ENCODE measurements at regions not wholly inside any gene's neighbourhood (a gene's known extent, or its start where the extent isn't known, plus 50 kb on each side); places are given as distances from the start of the nearest gene placed in this dataset.

DNA sequence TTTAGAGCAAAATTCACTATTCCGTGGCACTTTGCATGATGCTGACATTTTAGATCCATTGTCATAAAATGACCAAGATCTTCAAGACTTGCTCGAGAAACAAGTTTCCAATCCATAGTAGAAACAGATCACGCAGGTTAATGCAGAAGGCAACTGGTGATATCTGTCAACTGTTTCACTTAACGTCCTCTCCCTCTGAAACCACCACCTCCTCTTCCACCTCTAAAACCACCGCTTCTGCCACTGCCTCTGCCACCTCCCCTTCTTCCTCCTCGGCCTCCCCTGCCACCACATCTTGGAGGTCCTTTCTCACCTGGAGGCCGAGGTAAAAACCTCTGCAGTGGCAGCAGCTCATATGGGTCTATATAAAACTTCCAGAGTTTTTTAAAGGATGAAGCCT lies 84.6 kb upstream of the IRF2 start:
- Histone ChIP-seq H3K27ac (no peak overlapping the region), H3K36me3 (ENCODE audit: insufficient read depth in 1 of 2, low read depth in 1 of 2) (no peaks in the 10 kb centered on the region), H3K9me3 (no peaks in the 10 kb centered on the region), H3K4me3 (no peak overlapping the region), H3K27me3 (ENCODE audit: insufficient read depth in 3 of 3, low read length in 2 of 3) (no peaks in the 10 kb centered on the region), H3K4me1 (no peaks in the 10 kb centered on the region)
- ATAC-seq = no peak
- TF ChIP-seq, protein P1, sequence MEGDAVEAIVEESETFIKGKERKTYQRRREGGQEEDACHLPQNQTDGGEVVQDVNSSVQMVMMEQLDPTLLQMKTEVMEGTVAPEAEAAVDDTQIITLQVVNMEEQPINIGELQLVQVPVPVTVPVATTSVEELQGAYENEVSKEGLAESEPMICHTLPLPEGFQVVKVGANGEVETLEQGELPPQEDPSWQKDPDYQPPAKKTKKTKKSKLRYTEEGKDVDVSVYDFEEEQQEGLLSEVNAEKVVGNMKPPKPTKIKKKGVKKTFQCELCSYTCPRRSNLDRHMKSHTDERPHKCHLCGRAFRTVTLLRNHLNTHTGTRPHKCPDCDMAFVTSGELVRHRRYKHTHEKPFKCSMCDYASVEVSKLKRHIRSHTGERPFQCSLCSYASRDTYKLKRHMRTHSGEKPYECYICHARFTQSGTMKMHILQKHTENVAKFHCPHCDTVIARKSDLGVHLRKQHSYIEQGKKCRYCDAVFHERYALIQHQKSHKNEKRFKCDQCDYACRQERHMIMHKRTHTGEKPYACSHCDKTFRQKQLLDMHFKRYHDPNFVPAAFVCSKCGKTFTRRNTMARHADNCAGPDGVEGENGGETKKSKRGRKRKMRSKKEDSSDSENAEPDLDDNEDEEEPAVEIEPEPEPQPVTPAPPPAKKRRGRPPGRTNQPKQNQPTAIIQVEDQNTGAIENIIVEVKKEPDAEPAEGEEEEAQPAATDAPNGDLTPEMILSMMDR (IDR thresholded peaks at IDR 0.05) = no peak
- intact Hi-C loops (cut with DNase I) = no loop called here
- DNase-seq = no peak
- WGBS, 3 donors = 70 to 76% (median 72%) methylated on average over 7 of the region's 7 CpGs

DNA sequence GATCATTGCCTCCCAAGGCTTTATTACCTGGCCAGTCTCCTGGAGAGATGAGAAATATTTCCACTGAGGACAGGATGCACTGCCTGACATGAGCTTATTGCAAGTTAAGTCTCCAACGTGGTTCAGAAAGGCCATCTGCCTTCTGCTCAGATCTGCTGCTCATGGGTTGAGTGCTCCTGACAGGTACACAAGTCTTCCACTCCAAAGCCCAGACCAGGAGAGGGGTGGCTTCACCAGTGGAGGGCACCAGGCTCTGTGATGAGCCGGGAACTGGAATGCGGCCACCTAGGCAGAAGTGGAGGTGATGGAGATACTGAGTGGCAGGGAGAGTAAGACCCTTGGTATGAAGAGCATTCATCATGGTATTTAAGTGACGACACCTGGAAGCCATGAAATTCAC lies 79.5 kb upstream of the IRF2 start:
- Histone ChIP-seq H3K4me3 (no peak overlapping the region), H3K9me3 (no peaks in the 10 kb centered on the region), H3K4me1 (no peaks in the 10 kb centered on the region), H3K27ac (no peak overlapping the region), H3K36me3 (ENCODE audit: insufficient read depth in 1 of 2, low read depth in 1 of 2) (no peaks in the 10 kb centered on the region), H3K27me3 (ENCODE audit: insufficient read depth in 3 of 3, low read length in 2 of 3) (peaks cover 0 to 2% (median 0%) of the 10 kb centered on the region in 3 donors)
- no peak for ATAC-seq
- no peak for DNase-seq
- 76 to 81% (median 77%) methylated on average over 4 of the region's 4 CpGs for WGBS, 3 donors
- intact Hi-C loops (cut with DNase I) = no loop called here
- TF ChIP-seq, protein P1 (IDR thresholded peaks at IDR 0.05) = no peak

DNA sequence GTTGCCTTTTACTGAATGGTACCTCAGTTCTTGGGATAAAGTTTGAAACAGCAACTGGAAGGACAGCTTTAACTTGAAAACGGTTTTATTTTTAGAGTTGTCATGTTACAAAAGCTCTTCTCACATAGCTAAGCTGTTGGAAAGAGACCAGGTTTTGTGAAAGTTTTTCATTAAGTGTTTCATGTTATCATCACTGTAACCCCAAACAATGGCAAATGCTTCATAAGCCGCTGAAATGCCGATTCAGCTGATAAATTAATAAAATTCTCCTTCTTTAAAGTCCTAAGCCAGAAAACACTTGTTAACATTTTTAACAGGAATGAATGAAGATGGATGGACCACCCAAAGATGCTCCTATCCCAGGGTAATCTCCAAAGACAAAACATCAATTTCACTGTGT lies 76.1 kb upstream of the IRF2 start:
- 39 to 49% (median 47%) methylated on average over 3 of the region's 3 CpGs for WGBS, 3 donors
- DNase-seq = no peak

DNA sequence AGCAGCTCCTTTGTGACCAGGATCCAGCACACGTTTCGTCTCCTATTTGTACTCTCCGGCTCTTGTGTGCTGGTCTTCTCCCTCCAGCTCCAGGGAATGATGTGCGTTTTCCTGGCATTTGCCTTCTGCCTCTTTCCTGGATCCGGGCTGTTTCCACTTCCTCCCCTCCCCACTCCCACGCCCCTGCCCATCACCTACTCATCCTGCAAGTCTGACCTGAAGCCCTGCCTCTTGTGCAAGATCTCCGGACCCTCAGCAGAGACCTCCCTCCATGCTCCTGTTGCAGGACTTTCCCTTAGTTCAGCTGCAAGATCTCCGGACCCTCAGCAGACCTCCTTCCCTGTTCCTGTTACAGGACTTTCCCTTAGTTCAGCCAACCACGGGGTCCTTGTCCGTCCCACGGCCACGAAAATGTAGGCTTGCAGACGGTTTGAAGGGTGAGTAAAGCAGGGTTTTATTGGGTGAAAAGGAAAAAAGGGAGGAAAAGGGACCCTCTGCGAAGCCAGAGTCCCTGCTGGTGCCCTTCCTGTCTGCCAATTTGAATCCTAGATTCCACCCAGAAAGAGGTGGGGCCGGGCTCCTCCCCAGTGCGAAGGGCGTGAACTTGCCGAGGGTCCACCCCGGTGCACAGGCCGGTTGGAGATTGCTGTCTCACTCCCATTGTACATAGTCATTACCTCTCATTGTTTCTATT lies 74.4 kb upstream of the IRF2 start:
- H3K4me1 ChIP-seq = no peaks in the 10 kb centered on the region
- H3K9me3 ChIP-seq = no peaks in the 10 kb centered on the region
- H3K4me3 ChIP-seq = peak overlapping the region; percentile 24
- no peak overlapping the region for H3K27ac ChIP-seq
- DNase-seq (no peak), ATAC-seq (no peak)
- TF ChIP-seq, protein P1 (IDR thresholded peaks at IDR 0.05) = no peak
- peaks cover 0 to 12% (median 0%) of the 10 kb centered on the region in 3 donors for H3K27me3 ChIP-seq (ENCODE audit: insufficient read depth in 3 of 3, low read length in 2 of 3)
- intact Hi-C loops (cut with DNase I) = no loop called here
- 56 to 67% (median 65%) methylated on average over 20 of the region's 20 CpGs for WGBS, 3 donors
- no peaks in the 10 kb centered on the region for H3K36me3 ChIP-seq (ENCODE audit: insufficient read depth in 1 of 2, low read depth in 1 of 2)

More for the DNA sequence above, 76.1 kb upstream of the IRF2 start:
- Histone ChIP-seq H3K27ac (no peak overlapping the region), H3K9me3 (no peaks in the 10 kb centered on the region), H3K4me3 (no peak overlapping the region), H3K27me3 (ENCODE audit: insufficient read depth in 3 of 3, low read length in 2 of 3) (peaks cover 0 to 12% (median 0%) of the 10 kb centered on the region in 3 donors), H3K4me1 (no peaks in the 10 kb centered on the region), H3K36me3 (ENCODE audit: insufficient read depth in 1 of 2, low read depth in 1 of 2) (no peaks in the 10 kb centered on the region)
- intact Hi-C loops (cut with DNase I) = no loop called here
- TF ChIP-seq, protein P1 (IDR thresholded peaks at IDR 0.05) = no peak
- ATAC-seq = no peak

DNA sequence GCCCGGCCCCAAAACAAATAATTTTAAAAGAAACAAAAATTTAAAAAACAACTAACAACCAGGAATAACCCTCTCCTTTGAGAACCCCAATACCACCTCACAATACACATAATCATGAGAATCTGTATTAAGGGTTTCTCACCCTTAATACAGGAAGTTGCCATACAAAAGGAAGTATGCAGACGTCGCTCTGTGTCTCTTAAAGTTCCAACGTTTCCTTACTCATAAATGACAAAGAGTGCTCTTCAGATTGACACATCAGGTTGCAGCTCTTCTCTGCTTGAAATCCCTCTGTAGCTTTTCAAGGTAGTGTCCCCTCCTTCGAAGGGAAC lies 73.9 kb upstream of the IRF2 start:
- Histone ChIP-seq H3K27me3 (ENCODE audit: insufficient read depth in 3 of 3, low read length in 2 of 3) (peaks cover 0 to 12% (median 0%) of the 10 kb centered on the region in 3 donors), H3K27ac (no peak overlapping the region), H3K36me3 (ENCODE audit: insufficient read depth in 1 of 2, low read depth in 1 of 2) (no peaks in the 10 kb centered on the region), H3K4me1 (no peaks in the 10 kb centered on the region), H3K9me3 (no peaks in the 10 kb centered on the region), H3K4me3 (peak overlapping the region; percentile 24)
- 56 to 67% (median 65%) methylated on average over 5 of the region's 5 CpGs for WGBS, 3 donors
- DNase-seq = no peak
- intact Hi-C loops (cut with DNase I) = no loop called here
- TF ChIP-seq, protein P1 (IDR thresholded peaks at IDR 0.05) = no peak
- ATAC-seq = no peak
